ENCODE measurements at regions not wholly inside any gene's neighbourhood (a gene's known extent, or its start where the extent isn't known, plus 50 kb on each side); places are given as distances from the start of the nearest gene placed in this dataset.

DNA sequence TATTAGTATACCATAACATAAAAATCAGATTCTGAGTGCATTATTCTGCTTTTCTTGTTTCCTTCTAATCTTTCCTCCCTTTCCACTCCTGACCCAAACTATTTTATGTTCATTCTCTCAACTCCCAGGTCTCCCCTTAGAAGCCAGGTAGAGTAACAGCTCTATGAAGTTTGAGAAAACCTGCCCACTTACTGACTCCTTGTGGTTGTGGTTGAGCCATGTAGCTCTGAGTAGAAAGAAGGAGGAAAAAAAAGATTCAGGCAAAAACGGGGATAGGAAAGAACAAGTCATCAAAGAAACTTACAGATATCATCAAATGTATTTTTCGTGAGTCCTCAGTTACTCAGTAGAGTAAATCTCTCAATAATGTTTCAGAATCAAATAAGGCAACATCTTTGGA is 216.7 kb downstream of the PMP22 start:
- TF ChIP-seq, protein P1, sequence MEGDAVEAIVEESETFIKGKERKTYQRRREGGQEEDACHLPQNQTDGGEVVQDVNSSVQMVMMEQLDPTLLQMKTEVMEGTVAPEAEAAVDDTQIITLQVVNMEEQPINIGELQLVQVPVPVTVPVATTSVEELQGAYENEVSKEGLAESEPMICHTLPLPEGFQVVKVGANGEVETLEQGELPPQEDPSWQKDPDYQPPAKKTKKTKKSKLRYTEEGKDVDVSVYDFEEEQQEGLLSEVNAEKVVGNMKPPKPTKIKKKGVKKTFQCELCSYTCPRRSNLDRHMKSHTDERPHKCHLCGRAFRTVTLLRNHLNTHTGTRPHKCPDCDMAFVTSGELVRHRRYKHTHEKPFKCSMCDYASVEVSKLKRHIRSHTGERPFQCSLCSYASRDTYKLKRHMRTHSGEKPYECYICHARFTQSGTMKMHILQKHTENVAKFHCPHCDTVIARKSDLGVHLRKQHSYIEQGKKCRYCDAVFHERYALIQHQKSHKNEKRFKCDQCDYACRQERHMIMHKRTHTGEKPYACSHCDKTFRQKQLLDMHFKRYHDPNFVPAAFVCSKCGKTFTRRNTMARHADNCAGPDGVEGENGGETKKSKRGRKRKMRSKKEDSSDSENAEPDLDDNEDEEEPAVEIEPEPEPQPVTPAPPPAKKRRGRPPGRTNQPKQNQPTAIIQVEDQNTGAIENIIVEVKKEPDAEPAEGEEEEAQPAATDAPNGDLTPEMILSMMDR (IDR thresholded peaks at IDR 0.05): no peak
- no peak for TF ChIP-seq POLR2A (IDR thresholded peaks at IDR 0.05)

Measured in breast epithelium (tissue), 3 donors.